ENCODE measurements at regions not wholly inside any gene's neighbourhood (a gene's known extent, or its start where the extent isn't known, plus 50 kb on each side); places are given as distances from the start of the nearest gene placed in this dataset.

- no peaks in the 10 kb centered on the region for H3K36me3 ChIP-seq
- TF ChIP-seq CTCF (IDR thresholded peaks at IDR 0.05), result no peak
- H3K4me3 ChIP-seq, result no peak overlapping the region
- H3K4me1 ChIP-seq, result no peaks in the 10 kb centered on the region
- no peak overlapping the region for H3K27ac ChIP-seq
- DNase-seq (ENCODE audit: low spot score), result no peak
- H3K27me3 ChIP-seq, result no peaks in the 10 kb centered on the region
- no peaks in the 10 kb centered on the region for H3K9me3 ChIP-seq
Observed at GRCh38 chr5:12072441-12072840, 168.2 kb upstream of the CTNND2 start.

GRCh38 chr5:12071455-12071854, 167.2 kb upstream of the CTNND2 start:
- H3K4me1 ChIP-seq, result no peaks in the 10 kb centered on the region
- TF ChIP-seq CTCF (IDR thresholded peaks at IDR 0.05), result no peak

GRCh38 chr5:12023614-12024241, 119.5 kb upstream of the CTNND2 start:
- Histone ChIP-seq H3K4me3 (no peak overlapping the region), H3K27ac (no peak overlapping the region), H3K9me3 (no peaks in the 10 kb centered on the region), H3K27me3 (no peaks in the 10 kb centered on the region), H3K4me1 (no peaks in the 10 kb centered on the region), H3K36me3 (no peaks in the 10 kb centered on the region)
- peak; percentile 23 to 64 for TF ChIP-seq CTCF (IDR thresholded peaks at IDR 0.05)
- no peak for DNase-seq (ENCODE audit: low spot score)

More at GRCh38 chr5:12071455-12071854, 167.2 kb upstream of the CTNND2 start:
- H3K27me3 ChIP-seq, result no peaks in the 10 kb centered on the region
- no peaks in the 10 kb centered on the region for H3K9me3 ChIP-seq
- DNase-seq (ENCODE audit: low spot score), result no peak
- H3K27ac ChIP-seq, result no peak overlapping the region
- no peaks in the 10 kb centered on the region for H3K36me3 ChIP-seq
- no peak overlapping the region for H3K4me3 ChIP-seq

- no peaks in the 10 kb centered on the region for H3K4me1 ChIP-seq
- H3K4me3 ChIP-seq, result no peak overlapping the region
- no peaks in the 10 kb centered on the region for H3K27me3 ChIP-seq
- no peak for DNase-seq (ENCODE audit: low spot score)
- TF ChIP-seq CTCF (IDR thresholded peaks at IDR 0.05), result no peak
- H3K36me3 ChIP-seq, result no peaks in the 10 kb centered on the region
- H3K27ac ChIP-seq, result no peak overlapping the region
- H3K9me3 ChIP-seq, result no peaks in the 10 kb centered on the region
Observed at GRCh38 chr5:12022444-12022843, 118.2 kb upstream of the CTNND2 start.

- Histone ChIP-seq H3K27me3 (no peaks in the 10 kb centered on the region), H3K27ac (no peak overlapping the region), H3K9me3 (no peaks in the 10 kb centered on the region), H3K36me3 (no peaks in the 10 kb centered on the region), H3K4me3 (no peak overlapping the region), H3K4me1 (no peaks in the 10 kb centered on the region)
- no peak for DNase-seq (ENCODE audit: low spot score)
- TF ChIP-seq CTCF (IDR thresholded peaks at IDR 0.05), result no peak
Observed at GRCh38 chr5:12019306-12019705, 115.1 kb upstream of the CTNND2 start.

- H3K36me3 ChIP-seq, result no peaks in the 10 kb centered on the region
- no peaks in the 10 kb centered on the region for H3K9me3 ChIP-seq
- no peak overlapping the region for H3K27ac ChIP-seq
- no peak for DNase-seq (ENCODE audit: low spot score)
- no peaks in the 10 kb centered on the region for H3K4me1 ChIP-seq
- TF ChIP-seq CTCF (IDR thresholded peaks at IDR 0.05), result no peak
- no peaks in the 10 kb centered on the region for H3K27me3 ChIP-seq
- no peak overlapping the region for H3K4me3 ChIP-seq
Observed at GRCh38 chr5:12017007-12017406, 112.8 kb upstream of the CTNND2 start.
